ENCODE measurements at regions not wholly inside any gene's neighbourhood (a gene's known extent, or its start where the extent isn't known, plus 50 kb on each side); places are given as distances from the start of the nearest gene placed in this dataset.

DNA sequence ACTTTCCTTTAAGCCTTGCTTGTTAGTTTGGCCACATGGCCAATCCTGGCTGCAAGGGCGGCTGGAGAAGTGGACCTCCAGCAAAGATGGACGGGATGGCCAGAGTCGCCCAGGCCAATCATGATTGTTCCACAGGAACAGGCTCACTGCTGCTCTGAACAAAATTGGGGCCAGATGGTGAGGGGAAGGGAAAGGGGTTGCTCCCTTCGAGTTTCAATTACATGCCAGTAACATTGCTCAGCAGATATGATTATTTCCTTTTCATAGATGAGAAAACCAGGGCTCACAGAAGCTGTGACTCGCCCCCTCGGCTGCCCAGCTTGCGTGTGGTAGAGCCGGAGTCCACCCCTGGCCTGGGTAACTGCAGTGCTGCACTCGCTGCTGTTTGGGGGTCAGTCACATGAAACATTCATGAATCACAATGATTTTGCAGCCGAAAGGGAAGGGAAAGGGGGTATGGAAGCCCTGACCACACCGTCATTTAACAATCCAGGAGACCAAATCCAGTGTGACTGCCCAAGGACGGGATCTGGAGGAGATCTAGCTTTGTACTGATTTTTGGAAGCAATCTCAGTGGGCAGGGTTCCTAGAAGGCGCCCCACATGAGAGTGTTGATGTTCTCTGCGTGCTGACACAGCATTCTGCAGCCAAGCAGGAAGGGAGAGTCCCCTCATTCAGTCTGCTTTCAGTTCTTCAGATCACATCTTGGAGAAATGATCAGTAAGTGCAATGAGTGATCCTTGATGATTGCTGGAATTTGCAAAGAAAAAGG, 77.3 kb upstream of the MSX1 start:
- peak; percentile 82 for DNase-seq (ENCODE audit: extremely low read depth, low read depth)
- TF ChIP-seq, protein P1, sequence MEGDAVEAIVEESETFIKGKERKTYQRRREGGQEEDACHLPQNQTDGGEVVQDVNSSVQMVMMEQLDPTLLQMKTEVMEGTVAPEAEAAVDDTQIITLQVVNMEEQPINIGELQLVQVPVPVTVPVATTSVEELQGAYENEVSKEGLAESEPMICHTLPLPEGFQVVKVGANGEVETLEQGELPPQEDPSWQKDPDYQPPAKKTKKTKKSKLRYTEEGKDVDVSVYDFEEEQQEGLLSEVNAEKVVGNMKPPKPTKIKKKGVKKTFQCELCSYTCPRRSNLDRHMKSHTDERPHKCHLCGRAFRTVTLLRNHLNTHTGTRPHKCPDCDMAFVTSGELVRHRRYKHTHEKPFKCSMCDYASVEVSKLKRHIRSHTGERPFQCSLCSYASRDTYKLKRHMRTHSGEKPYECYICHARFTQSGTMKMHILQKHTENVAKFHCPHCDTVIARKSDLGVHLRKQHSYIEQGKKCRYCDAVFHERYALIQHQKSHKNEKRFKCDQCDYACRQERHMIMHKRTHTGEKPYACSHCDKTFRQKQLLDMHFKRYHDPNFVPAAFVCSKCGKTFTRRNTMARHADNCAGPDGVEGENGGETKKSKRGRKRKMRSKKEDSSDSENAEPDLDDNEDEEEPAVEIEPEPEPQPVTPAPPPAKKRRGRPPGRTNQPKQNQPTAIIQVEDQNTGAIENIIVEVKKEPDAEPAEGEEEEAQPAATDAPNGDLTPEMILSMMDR (IDR thresholded peaks at IDR 0.05; ENCODE audit: low read depth, low read length): no peak

DNA sequence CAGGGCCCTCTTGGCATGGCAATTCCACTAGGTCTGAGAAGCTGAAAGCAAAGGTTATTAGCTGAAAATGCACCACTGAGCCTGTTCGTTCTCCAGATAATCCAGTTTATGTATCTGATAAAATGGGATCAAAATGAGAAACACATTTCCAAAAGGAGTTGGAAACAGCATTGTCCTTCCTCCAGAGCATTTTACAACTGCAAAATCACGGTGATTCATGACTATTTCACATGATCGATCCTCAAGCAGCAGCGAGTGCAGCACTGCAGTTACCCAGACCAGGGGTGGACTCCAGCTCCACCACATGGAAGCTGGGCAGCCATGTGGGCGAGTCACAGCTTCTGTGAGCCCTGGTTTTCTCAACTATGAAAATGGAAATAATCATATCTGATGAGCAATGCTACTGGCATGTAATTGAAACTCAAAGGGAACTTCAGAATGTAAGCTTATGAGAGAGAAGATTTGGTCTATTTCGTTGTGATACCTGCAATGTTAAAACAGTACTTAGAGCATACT, 78.7 kb upstream of the MSX1 start:
- DNase-seq (ENCODE audit: extremely low read depth, low read depth): peak; percentile 69

DNA sequence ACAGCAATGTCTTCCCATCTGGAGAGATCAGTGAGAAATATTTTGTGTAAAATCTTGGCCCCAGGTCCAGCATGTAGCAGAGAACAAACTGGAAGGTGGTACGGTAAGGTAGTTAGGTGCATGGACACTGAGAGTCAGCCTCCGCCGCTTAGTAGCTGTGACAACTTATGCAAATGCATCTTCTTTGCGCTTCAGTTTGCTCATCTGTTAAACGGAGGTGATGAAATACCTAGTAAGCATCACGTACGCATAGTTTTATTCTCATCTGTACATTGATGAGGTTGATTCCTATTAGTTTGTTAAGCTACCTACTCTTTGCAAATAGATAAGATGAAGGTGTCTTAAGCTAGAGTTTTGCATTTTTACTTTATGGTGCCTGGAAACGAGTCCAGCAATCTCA, 80.0 kb upstream of the MSX1 start:
- TF ChIP-seq, protein P1 (IDR thresholded peaks at IDR 0.05; ENCODE audit: low read depth, low read length): no peak
- no peak for DNase-seq (ENCODE audit: extremely low read depth, low read depth)

More for the DNA sequence above, 78.7 kb upstream of the MSX1 start:
- TF ChIP-seq, protein P1 (IDR thresholded peaks at IDR 0.05; ENCODE audit: low read depth, low read length): peak; percentile 40

DNA sequence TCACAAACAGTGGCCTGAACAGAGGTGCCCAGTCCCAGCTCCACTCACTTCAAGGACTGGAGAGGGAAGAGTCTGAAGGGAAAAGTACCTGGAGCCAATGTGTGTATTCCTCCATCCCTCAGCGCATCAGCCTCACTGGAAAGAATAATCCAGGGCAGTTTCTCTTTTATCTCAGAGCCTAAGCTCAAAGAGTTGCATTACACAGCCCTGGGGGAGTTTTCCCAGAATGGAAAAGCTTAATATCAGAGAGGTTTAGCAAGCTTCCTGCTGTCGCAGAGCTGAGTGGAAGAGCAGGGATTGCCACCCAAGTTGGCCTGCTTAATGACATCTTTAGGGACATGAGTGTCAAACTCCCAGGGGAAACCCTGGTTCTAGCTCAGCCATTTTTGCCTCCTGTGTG, 80.4 kb upstream of the MSX1 start:
- TF ChIP-seq, protein P1 (IDR thresholded peaks at IDR 0.05; ENCODE audit: low read depth, low read length): no peak
- DNase-seq (ENCODE audit: extremely low read depth, low read depth): no peak

DNA sequence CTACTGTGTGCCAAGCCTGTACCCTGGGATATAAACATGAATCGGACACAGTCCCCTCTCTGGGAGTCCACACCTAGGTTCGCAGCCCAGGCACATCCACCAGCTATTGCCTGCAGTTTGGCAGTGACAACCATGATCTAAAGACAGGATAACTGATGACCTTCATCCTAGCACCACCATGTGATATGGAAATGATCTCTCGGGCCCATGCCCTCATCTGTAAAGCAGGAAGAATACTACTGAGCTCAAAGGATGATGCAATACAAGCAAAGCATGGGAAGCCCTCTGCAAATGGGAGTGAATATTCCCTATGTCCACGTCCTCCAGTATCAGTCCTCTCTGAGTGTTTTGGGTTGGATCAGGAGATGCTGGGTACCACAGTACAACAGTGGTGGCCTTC, 80.9 kb upstream of the MSX1 start:
- DNase-seq (ENCODE audit: extremely low read depth, low read depth): no peak
- TF ChIP-seq, protein P1 (IDR thresholded peaks at IDR 0.05; ENCODE audit: low read depth, low read length): no peak

DNA sequence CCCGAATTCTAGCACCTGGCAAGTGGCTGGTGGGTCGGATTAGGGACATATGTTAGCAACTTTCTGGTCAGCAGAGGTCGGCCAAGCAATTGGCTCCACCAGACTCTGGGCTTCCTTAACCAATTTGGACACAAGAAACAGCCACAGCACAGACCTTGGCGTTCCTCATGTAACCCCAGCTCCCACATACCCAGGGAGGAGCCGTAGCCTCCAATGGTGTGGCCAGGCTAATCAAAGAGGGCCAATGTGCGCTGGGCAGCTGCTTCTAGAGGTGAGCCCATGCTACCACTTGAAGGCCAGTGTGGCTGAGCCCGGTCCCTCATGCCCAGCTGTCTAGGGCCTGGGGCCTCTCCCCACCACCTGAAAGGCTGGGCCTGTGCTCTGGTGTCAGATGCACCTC, 82.5 kb upstream of the MSX1 start:
- no peak for DNase-seq (ENCODE audit: extremely low read depth, low read depth)
- TF ChIP-seq, protein P1 (IDR thresholded peaks at IDR 0.05; ENCODE audit: low read depth, low read length): no peak

DNA sequence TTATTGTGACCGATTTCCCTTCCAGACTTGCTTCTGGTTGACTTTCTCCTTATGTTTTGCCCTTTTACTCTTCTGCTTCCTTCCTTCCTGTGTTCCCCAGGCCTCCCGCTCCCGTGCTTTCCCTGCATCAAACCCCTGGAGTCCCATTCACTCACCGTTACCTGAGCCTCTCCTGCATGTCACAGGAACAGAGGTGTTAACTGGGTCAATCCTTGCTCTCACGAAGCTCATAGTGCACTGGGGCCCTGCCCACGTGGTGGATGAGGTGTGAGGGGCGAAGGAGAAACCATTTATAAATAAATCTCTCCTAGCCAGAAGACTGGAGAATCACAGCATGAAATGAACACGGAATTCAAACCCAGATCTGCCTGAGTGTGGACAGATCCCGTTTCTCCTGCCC, 83.1 kb upstream of the MSX1 start:
- DNase-seq (ENCODE audit: extremely low read depth, low read depth): no peak
- TF ChIP-seq, protein P1 (IDR thresholded peaks at IDR 0.05; ENCODE audit: low read depth, low read length): no peak
